HCT116 (cell line): ENCODE measurements at regions not wholly inside any gene's neighbourhood (a gene's known extent, or its start where the extent isn't known, plus 50 kb on each side); places are given as distances from the start of the nearest gene placed in this dataset.

Source experiments
- EGR1 ChIP-seq: IDR thresholded peaks from 2 replicates; pipeline ENCODE4 v1.6.1; 2012; ENCODE audit warnings: low read depth
- EZH2 ChIP-seq: fragments of 200-600 bp; sonication (generic); IDR thresholded peaks from 2 replicates; pipeline ENCODE4 v1.6.1; 2017; ENCODE audit warnings: antibody characterized with exemption, mixed run types
- SIN3A ChIP-seq: IDR thresholded peaks from 2 replicates; pipeline ENCODE4 v1.6.1; 2012; ENCODE audit warnings: low read depth
- SP1 ChIP-seq: IDR thresholded peaks from 2 replicates; pipeline ENCODE4 v1.6.1; 2012; ENCODE audit warnings: low read depth
- SRF ChIP-seq: IDR thresholded peaks from 2 replicates; pipeline ENCODE4 v1.6.1; 2012; ENCODE audit warnings: low read depth
- TF ChIP-seq, protein P1 (sequence below), 3 experiments: fragments of 200-600 bp in 1 of 3; sonication (generic) in 1 of 3; IDR thresholded peaks in 2 of 3; conservative IDR thresholded peaks in 1 of 3; 2 replicates each; pipeline ENCODE4 v1.5.1; 2012 to 2017; ENCODE audit warnings: low read depth in 2 of 3, low read length in 2 of 3, antibody characterized with exemption in 1 of 3, borderline replicate concordance in 1 of 3, control low read depth in 1 of 3, mild to moderate bottlenecking in 1 of 3, mixed read lengths in 1 of 3, mixed run types in 1 of 3, moderate library complexity in 1 of 3; ENCODE audit not compliant: insufficient read depth in 1 of 3
- TF ChIP-seq, protein P2 (sequence below): IDR thresholded peaks from 2 replicates; pipeline ENCODE4 v1.6.1; 2012

DNA sequence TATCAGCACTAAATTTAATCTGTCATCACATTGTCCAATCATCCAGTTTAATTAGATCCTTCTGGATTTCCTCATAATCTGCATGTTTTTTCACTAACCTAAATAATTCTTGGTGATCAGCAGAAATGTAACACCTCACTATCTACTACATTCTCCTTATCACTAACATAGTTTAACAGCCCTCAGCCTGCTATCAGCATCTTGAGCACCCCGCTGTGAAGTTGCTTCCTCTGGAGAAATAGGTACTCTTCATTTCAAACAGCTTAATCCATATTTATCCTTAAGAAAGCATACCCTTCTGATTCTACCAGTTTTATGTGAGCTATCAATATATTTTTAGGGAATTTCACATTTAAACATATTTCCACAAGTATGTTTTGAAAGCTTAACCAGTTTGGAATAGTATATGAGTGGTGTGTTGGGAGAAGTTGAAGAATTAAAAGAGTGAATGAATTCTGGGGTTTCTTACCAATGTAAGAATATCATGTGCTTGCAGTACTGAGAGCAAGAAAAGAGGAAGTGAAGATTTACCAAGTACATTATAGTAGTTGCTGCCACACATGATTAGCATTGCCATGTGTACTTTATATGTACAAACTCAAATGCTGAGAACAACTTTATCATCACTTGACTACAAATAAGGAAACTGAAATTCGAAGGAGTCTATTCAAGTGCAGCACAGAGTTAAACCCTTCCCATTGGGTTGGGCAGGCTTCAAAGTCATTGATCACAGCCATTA lies 771.1 kb upstream of the ADGRL4 start:
- TF ChIP-seq, protein P1, sequence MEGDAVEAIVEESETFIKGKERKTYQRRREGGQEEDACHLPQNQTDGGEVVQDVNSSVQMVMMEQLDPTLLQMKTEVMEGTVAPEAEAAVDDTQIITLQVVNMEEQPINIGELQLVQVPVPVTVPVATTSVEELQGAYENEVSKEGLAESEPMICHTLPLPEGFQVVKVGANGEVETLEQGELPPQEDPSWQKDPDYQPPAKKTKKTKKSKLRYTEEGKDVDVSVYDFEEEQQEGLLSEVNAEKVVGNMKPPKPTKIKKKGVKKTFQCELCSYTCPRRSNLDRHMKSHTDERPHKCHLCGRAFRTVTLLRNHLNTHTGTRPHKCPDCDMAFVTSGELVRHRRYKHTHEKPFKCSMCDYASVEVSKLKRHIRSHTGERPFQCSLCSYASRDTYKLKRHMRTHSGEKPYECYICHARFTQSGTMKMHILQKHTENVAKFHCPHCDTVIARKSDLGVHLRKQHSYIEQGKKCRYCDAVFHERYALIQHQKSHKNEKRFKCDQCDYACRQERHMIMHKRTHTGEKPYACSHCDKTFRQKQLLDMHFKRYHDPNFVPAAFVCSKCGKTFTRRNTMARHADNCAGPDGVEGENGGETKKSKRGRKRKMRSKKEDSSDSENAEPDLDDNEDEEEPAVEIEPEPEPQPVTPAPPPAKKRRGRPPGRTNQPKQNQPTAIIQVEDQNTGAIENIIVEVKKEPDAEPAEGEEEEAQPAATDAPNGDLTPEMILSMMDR (IDR thresholded peaks at IDR 0.05 in 2 of 3, conservative IDR thresholded peaks at IDR 0.05 in 1 of 3; ENCODE audit: borderline replicate concordance in 1 of 3, insufficient read depth in 1 of 3, low read depth in 2 of 3, low read length in 2 of 3) = no peak
- TF ChIP-seq SRF = no peak
- TF ChIP-seq, protein P2, sequence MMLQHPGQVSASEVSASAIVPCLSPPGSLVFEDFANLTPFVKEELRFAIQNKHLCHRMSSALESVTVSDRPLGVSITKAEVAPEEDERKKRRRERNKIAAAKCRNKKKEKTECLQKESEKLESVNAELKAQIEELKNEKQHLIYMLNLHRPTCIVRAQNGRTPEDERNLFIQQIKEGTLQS = no peak
- TF ChIP-seq SP1 = no peak
- TF ChIP-seq EZH2 = no peak
- TF ChIP-seq EGR1 = no peak
- TF ChIP-seq SIN3A = no peak
